ENCODE measurements at regions not wholly inside any gene's neighbourhood (a gene's known extent, or its start where the extent isn't known, plus 50 kb on each side); places are given as distances from the start of the nearest gene placed in this dataset.

DNA sequence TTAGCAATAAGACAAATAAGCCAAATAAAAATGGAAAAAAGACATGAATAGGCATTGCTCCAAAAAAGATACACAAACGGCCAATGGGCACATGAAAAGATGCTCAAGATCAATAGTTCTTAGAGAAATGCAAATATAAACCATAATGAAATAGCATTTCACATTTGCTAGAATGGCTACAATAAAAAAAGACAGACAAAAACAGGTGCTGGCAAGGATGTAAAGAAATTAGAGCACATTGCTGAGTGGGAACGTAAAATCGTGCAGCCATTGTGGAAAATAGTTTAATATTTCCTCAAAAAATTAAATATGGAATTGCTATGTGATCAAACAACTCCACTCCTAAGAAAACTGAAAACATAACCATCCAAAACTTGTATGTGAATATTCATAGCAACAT is 160.0 kb upstream of the SPATS2L start:
- no peak for DNase-seq

- no peak for DNase-seq
These were observed 159.1 kb upstream of the SPATS2L start for GRCh38 chr2:200147371-200147770.

DNA sequence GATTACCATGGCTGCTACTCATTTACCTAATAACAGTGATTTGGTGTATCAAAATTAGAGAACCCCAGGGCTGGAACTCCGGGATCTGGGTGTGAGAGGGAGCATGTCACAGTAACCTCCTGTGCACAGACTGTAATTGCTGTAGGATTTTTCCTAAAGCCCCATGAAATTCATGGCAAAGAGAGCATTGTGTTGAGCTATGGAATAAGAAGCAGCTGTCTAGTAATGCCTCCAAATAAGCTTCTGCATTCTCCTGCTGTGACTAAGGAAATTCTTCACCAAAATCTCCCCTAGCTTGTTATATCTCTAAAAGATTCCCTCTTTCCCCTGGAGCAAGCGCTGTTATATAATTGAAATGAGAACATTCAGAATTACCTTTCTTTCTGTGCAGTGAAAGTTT is 158.1 kb upstream of the SPATS2L start:
- DNase-seq: no peak

- DNase-seq: no peak
These were observed 155.9 kb upstream of the SPATS2L start for GRCh38 chr2:200150411-200151086.

DNA sequence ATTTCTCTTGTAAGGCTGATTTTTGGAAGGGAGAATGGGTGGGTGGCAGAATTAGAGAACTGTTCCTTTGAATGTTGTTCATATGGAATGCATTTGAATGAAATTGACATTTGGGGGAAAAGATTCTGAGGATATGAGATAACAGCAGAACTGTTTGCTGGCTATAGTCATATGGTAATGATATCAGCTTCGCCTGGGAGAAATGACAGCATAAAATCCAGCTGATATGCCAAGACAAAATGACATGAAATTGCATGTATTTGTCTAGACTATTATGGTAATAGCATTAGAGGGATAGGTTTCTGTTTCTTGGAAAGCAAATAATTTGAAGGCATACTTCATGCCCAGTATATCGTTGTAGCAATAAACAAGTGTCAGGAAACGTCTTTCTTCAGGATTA is 150.8 kb upstream of the SPATS2L start:
- DNase-seq: no peak

DNA sequence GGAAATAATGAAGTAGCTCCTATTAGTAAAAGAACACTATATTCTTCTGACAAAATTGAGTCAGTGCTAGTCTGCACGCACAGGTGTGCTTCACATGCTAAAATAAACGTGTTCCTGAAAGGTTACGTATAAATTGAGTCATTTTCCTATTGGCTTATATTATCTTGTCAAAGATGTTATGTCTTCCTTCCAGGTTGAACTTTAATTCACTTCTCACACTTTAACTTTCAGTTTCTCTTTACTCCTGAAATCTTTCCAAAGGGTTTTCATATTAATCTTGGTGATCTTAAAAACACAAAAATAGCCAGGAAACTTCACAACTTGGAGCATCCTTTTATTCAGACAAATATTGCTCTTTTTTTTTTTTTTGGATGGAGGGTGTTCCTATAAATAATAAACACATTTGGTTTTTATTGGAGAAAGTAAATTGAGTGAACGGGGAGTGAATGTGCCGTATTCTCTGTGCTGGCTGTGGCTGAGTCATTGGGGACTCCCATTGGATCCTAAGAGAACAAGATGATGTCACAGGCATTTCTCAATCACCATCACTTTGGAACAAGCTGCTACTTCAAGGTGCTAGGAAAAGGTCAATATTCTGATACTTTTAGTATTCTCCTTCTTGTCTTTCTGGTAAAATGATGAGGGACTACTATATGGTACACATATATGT is 150.2 kb upstream of the SPATS2L start:
- peak; percentile 55 for DNase-seq

GRCh38 chr2:200158647-200159356 is 147.7 kb upstream of the SPATS2L start:
- no peak for DNase-seq

- DNase-seq: no peak
These were observed 147.2 kb upstream of the SPATS2L start for GRCh38 chr2:200159357-200159707.

GRCh38 chr2:200159829-200160781 is 146.4 kb upstream of the SPATS2L start:
- no peak for DNase-seq

- no peak for DNase-seq
These were observed 145.0 kb upstream of the SPATS2L start for GRCh38 chr2:200161458-200161857.

- DNase-seq: no peak
These were observed 140.8 kb upstream of the SPATS2L start for GRCh38 chr2:200165687-200166086.

GRCh38 chr2:200168641-200169555 is 137.6 kb upstream of the SPATS2L start:
- DNase-seq: no peak

- no peak for DNase-seq
These were observed 136.3 kb upstream of the SPATS2L start for GRCh38 chr2:200170221-200170620.

GRCh38 chr2:200171731-200172482 is 134.6 kb upstream of the SPATS2L start:
- DNase-seq: no peak

DNA sequence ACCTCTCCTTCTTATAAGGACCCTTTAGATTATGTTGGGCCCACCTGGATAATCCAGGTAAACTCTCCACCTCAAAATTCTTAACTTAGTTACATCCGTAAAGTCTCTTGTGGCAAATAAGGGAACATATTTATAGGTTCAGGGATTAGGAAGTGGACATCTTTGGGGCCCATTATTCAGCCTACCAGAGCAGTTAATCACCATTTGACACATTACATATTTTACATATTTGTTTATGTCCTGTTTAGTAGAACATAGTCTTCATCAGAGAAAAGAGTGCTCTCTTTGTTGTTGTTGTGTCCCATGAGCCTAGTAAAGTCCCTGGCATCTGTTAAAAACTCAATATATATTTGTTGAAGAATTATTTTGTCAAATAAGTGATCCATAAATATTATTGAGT is 134.0 kb upstream of the SPATS2L start:
- DNase-seq: no peak

DNA sequence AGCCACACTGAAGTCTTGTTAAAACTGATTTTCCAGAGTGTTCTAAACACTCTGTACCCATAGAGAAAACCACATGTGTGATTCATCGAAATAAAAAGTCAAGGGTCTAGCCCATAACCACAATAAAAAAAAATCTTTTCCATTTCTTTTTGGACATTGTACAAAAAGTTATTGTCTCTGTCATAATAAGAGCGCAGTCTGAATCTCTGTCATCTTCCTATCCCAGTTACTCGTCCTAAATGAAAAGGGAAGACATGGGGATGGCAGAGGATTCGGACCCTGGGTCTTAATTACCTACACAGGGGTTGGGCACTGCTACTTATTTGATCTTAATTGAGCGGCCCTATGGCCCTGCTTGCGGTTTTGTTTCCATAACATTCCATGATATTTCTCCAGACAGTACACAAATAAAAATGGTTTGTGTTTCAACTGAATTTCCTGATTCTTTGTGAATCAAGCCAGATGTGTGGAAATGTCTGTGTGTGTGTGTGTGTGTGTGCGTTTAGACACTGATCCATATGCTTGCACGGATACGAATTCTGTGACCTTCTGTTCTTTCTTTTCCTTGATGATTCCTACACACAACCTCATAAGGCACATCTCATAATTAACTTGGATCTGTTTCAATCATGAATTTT is 133.4 kb upstream of the SPATS2L start:
- DNase-seq: no peak

DNA sequence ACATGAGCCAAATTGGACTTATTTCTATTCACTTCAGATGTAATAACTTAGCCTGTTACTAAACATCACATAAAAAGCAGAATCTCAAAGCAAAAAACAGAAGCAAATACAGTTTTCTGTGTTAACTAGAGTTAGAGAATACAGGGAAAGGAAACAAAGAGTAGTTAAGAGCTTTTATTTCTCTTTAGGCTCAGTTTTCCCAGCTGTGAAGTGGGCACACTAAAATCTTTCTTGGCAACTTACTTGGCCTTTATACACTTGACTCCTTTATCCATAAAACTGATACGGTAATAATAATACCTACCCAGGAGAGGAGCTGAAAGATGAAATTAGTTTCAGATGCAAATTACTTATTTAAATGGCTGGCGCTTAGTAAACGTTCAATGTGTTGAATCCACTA is 132.8 kb upstream of the SPATS2L start:
- DNase-seq: no peak

GRCh38 chr2:200174433-200175216 is 131.9 kb upstream of the SPATS2L start:
- DNase-seq: no peak

DNA sequence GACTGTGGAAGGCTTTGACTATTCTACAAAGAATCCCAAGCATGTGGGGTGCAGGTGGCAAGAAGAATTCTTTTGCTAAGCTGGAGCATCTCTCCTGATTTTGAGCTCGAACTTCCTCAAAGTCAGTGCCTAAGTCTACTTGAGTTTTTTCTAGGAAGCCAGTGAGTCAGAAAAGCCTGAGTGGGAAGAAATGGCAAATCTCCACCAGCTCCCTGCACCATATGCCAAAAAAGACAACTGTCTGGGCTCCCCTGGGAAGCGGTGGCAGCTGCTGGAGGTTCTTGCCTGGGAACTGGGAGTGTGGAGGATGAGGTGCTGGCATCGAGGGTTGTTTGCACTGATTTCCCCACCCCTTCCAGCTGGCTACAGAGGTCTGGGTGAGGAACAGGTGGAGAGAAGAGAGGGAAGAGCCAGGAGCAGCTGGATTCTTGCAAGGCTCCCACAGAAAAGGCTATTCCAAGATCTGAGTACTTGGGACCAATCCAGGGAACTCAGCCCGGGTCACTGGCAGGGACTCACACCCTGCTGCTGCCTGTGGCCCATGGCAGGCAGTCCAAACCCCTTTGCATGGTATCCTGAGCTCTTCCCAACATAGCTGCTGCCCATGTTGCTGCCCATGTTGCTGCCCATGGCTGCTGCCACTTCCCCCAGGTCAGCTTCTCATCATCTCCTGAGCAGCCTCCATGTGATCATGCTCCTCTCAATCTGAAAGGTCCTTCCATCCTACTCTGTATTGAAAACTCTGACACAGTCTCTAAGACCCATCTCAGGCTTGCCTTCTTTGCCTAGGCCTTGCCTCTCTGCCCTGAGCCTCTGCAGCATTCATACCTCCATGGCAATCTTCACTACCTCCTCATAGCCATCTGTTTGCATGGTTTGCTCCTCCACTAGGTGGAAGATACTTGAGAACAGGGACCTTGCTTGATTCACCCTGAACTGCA is 128.3 kb upstream of the SPATS2L start:
- peak; percentile 14 for DNase-seq

Measured in NCI-H226 (cell line).